ENCODE measurements at regions not wholly inside any gene's neighbourhood (a gene's known extent, or its start where the extent isn't known, plus 50 kb on each side); places are given as distances from the start of the nearest gene placed in this dataset.

- ChIA-PET CTCF (ENCODE audit: low intra/inter-chr PET ratio, low total read pairs) (interaction anchor here (0.8 kb wide), 1 partner anchor 146 kb away, joined by 3 read pairs; no protein-coding TSS in a partner anchor), POLR2A (interaction anchor here (0.9 kb wide), 1 partner anchor 13 kb away, joined by 3 read pairs; no protein-coding TSS in a partner anchor)
- Histone ChIP-seq H3K4me1 (ENCODE audit: insufficient read depth, low read length) (peaks cover 45% of the 10 kb centered on the region), H3K36me3 (replicated peaks in 1 of 2; ENCODE audit: control insufficient read depth in 1 of 2, insufficient read depth in 2 of 2, low read length in 2 of 2) (peaks cover 5 to 11% of the 10 kb centered on the region in 2 experiments; a peak in 4 of 5 replicates), H3K9me3 (ENCODE audit: low read length) (no peaks in the 10 kb centered on the region), H2AFZ (ENCODE audit: low read length) (no peak overlapping the region), H3K4me3 (replicated peaks in 1 of 3; ENCODE audit: insufficient read depth in 1 of 3, low read depth in 2 of 3, low read length in 3 of 3) (no peak overlapping the region), H4K20me1 (ENCODE audit: insufficient read depth, low read length) (peaks cover 52% of the 10 kb centered on the region), H3K27me3 (ENCODE audit: control insufficient read depth in 1 of 2, insufficient read depth in 2 of 2, low read length in 2 of 2) (no peaks in the 10 kb centered on the region), H3K27ac (ENCODE audit: extremely low read length, insufficient read depth, low read length) (peak overlapping the region; percentile 52), H3K9ac (ENCODE audit: insufficient read depth, low read depth, low read length) (no peak overlapping the region), H3K4me2 (ENCODE audit: low read depth, low read length) (no peak overlapping the region), H3K79me2 (ENCODE audit: insufficient read depth, low read length) (peaks cover 91% of the 10 kb centered on the region)
- no TSS peak for BruUV-seq (replicated peaks)
- FAIRE-seq (no peak), ATAC-seq (peak; percentile 78), DNase-seq (ENCODE audit: low spot score) (peak; percentile 48)
- WGBS (ENCODE audit: low lambda C conversion rate), result 91% methylated on average over 4 of the region's 5 CpGs
- intact Hi-C loops (cut with micrococcal nuclease; ENCODE audit: unreplicated experiment) (no loop called here), in situ Hi-C loops (cut with HindIII; ENCODE audit: extremely low pct_ligation_motif_present, low pct_unique_long_range_greater_than_20kb) (no loop called here)
- TF ChIP-seq SALL1 (CRISPR knock-in tag; IDR thresholded peaks at IDR 0.05) (peak; percentile 32; the same call in 1 of the 2 replicates), SAP130 (CRISPR knock-in tag; IDR thresholded peaks at IDR 0.05; ENCODE audit: low read depth) (peak; percentile 43), CCDC6 (CRISPR knock-in tag; IDR thresholded peaks at IDR 0.05) (0 out of 2 replicates have a peak, but pooled peaks have one; percentile 16), GRHL1 (CRISPR knock-in tag; conservative IDR thresholded peaks at IDR 0.05) (no peak), SSRP1 (CRISPR knock-in tag; IDR thresholded peaks at IDR 0.05) (no peak), NR2F6 (IDR thresholded peaks at IDR 0.05) (no peak), NR2F6 (CRISPR knock-in tag; IDR thresholded peaks at IDR 0.05) (peak; percentile 20; the same call in 1 of the 2 replicates), NFRKB (IDR thresholded peaks at IDR 0.05) (no peak), ZNF687 (CRISPR knock-in tag; IDR thresholded peaks at IDR 0.05) (peak; percentile 40), NR2F1 (CRISPR knock-in tag; IDR thresholded peaks at IDR 0.05) (0 out of 4 replicates have a peak, but pooled peaks of 1 of the 2 experiments have one; percentile 43), RXRB (CRISPR knock-in tag; IDR thresholded peaks at IDR 0.05; ENCODE audit: borderline replicate concordance) (peak; percentile 91), ZNF839 (CRISPR knock-in tag; IDR thresholded peaks at IDR 0.05; ENCODE audit: borderline replicate concordance) (no peak), BCL6 (CRISPR knock-in tag; IDR thresholded peaks at IDR 0.05) (0 out of 2 replicates have a peak, but pooled peaks have one; percentile 4), ZNF484 (CRISPR knock-in tag; IDR thresholded peaks at IDR 0.05; ENCODE audit: borderline replicate concordance, low read depth) (no peak), HMG20A (CRISPR knock-in tag; IDR thresholded peaks at IDR 0.05; ENCODE audit: borderline replicate concordance) (0 out of 2 replicates have a peak, but pooled peaks have one; percentile 6), ZFP91 (CRISPR knock-in tag; IDR thresholded peaks at IDR 0.05; ENCODE audit: borderline replicate concordance) (peak; percentile 24; the same call in 1 of the 2 replicates)
Measured at GRCh38 chr6:144362042-144363018, 77.2 kb downstream of the UTRN start.

Data from HepG2 (cell line).